Activated T-helper 9 cell treated with anti-CD3 and anti-CD28 coated beads, Interleukin-2, amount 50 U/mL, for 16 hours (primary cell): ENCODE measurements at regions not wholly inside any gene's neighbourhood (a gene's known extent, or its start where the extent isn't known, plus 50 kb on each side); places are given as distances from the start of the nearest gene placed in this dataset.

Source experiments
- DNase-seq: peaks from one replicate; pipeline ENCODE4 v3.0.0-alpha.2; 2020; ENCODE audit warnings: low read depth

DNA sequence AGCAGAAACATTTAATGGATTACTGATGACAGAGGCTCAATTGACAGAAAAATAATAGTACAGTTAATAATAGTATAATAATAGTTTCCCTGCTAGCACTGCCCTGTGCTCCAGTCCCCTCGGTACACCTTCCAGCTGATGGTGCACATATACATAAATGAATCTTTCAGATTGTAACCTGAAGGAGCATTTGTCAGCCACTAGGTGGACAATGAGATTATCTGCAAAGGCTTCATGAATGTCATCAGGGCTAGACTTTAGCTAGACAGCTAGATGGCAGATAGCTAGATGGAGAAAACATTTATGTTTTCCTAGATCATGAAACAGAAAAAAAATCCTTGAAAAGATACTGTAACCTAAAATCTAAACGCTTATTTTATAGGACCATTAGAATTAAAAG is 304.4 kb upstream of the SMC2 start:
- no peak for DNase-seq

DNA sequence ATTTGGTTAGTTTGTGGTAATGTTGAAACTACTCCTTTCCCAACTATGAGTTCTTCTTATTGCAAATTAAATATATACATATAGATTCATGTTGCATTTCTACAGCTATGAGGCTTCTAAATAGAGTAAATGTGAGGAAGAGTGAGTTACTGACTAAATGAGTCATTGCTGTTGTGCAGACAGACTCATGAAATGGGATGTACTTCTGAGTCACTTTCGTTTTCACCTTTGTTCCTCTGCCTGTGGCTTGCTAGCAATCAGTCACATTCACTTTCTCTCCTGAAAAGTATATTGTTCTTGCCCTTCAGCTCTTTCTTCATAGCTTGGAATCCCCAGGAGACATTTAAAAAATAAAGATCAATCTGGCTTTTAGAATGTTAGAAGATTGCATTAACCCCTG is 295.5 kb upstream of the SMC2 start:
- DNase-seq = no peak

DNA sequence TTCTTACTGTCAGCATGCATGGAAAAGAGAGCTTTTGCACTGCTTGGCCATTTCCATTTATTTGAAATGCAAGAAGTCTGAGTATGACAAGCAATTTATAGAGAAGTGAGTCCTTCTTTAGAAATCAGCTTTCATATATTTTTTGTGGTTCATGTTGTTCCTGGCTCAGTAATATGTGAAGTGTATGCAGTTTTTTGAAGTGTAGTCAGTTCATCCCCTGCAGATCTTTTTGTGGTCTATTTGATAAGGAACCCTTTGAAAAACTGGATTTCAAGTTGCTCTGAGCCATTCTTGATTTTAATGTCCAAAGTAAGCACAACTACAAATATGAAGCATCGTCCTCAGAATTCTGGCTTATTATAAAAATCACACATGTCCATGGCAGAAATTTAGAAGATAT is 294.1 kb upstream of the SMC2 start:
- DNase-seq = no peak

DNA sequence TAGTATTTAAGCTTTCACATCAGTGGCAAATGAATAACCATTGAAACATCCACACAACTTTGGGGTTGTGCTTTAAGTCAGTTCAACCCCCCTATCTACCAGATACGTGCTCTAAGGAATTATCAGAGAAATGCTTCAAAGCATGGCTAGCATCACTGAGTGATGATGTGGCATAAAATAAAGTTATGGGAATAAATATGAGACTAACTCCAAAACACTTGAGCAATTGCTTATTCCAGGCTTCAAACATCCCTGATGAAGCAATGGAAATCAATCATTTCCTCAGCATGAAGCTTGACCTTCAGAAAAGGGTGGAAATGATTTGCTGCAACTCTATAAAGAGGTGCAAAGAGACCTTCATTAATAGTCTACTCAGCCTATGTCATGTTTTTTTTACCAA is 292.0 kb upstream of the SMC2 start:
- no peak for DNase-seq

DNA sequence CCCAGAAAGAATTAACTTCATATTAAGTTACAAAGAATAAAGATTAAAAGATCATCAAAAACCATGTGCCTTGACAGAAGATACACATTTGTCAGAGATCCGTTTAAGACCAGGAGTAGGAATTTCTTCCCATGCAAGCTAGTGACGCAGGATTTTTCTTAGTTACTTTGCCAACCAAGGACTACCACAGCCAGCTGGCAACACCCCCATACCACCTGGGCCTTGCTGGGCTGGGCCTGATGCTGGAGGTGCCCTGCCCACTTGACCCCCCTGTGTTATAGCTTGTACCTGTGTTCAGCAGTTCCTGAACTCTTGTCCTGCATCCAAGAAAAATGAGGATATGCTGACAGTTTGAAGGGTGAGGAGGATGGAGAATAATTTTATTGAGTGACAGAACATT is 290.9 kb upstream of the SMC2 start:
- DNase-seq = no peak

DNA sequence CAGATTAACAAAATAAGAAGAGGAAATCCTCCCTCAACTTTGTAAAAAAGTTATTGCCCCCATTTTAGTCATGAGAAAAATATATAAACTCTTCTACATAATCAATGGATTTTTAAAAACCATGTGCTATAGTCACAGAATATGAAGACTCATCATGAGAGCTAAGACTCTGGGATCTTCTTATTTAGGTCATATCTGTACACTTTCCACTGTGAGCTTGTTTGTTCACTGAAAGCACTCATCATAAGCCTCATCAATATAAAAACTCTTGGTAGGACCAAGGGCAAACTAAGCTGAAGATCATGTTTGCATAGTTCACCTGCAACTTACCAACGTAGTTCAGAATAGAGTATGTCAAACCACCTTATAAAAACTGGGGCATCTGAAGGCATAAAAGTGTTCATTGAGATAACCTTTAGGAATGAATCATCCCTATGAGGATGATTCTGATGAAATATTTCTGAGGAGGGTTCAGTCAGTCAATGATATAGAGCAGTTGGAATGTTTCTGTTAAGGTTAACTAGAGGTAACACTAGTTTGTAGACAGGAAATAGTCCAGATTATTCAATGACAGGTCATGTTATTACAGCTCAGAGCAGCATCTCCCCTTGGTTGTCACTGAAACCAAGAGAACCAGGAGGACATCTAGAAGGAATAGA is 289.9 kb upstream of the SMC2 start:
- no peak for DNase-seq

DNA sequence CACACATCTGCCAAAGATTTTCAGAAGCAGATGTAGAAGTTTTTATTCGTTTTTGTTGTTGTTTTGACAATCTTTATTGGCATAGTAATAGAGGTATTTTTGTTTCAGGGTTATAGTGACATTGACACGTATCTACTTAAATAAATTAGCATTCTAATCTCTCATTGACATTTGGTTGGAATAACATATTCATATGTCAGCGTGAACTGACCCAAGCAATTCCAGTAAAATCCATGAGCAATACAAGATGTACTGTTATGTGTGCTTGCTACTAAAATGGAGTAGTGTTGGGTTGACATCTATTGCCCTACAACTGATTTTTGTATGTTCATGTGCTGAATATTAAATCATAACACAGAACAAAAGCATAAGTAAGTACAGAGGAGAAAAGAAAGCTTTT is 284.4 kb upstream of the SMC2 start:
- no peak for DNase-seq

DNA sequence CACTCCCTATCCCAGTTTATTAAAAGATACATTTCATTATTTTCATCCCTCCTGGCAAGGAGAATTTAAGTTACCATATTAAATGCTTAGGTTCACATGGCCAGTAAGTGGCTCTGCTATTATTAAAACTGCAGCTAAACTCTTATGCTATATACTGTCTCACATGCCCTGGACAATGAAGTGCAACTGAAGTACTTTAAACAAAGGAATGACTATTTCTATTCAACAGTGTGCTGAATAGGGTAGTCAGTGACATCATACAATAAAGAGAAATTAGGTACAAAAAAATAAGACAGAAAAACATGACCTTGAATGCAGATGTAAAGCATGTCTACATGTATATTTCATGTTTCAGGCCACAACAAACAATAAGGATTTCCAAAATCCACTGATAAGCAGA is 282.6 kb upstream of the SMC2 start:
- DNase-seq = no peak

DNA sequence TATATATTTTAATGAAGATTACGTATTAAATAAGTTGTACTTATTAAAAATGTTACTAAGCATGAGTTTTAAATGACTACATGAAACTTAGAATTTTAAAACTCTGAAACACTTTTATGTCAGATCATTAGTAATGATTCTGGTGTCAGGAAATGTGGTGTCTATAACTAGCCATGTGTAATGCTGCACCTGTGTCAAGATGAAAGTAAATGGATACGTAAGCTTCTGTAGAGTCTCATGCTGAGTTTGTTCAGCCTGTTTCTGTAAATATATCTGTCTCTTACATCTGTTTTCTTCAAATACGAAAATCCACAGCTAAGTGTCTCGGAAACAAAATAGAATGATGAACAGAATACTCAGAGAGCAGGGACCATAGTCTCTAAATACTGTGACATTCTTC is 278.0 kb upstream of the SMC2 start:
- no peak for DNase-seq

DNA sequence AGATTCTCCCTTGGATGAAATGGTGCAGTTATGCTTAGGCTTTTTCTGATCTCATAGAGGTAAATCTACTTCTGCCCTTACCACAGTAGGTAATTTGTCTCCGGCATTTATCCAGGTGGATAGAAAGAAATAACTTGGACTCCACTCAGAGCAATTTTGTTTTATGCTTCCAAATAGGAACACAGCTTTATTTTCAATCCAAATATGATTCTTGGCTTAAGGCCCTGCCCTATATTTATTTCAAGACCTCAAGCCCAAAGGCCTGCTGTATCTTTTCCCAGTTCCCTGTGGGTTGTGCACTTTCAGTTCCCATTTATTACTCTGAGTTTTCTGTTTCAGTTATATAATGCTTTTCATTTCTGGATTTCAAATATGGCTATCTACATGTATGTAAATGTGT is 274.2 kb upstream of the SMC2 start:
- no peak for DNase-seq

DNA sequence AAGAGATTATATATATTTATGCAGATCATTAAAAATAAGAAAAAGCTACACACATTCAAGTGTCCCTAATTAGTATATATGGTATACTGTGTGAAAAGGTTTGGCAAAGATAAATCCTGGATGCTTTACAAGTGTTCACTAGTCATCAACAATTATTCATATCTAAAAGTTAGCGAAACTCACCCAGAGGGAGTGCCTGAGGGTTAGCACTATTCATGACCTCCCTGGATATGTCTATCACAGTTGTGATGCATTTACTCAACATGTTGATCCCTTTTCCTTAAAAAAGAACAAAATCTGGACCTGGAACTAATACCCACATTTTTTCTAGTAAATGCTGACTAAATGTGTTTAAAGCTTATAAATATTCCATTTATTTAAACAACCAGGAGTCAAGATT is 273.0 kb upstream of the SMC2 start:
- DNase-seq = no peak

DNA sequence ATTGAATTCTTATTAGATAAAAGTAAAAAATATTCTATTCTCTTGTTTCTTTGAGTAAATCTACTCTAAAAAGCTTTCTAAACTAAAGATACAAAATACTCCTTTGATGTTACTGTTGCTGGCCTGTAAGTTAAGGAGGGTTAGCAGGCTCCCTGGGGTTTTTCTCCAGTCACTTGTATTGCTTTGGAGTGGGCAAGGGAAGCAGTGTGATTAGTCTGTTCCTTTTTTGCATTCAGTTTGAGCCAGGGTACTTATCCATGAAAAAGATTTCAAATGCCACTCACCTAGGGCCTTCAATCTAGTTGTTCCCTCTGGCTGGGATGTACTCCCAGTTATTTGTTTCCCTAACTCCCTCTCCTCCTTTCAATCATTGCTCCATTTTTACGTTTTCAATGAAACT is 256.2 kb upstream of the SMC2 start:
- no peak for DNase-seq

DNA sequence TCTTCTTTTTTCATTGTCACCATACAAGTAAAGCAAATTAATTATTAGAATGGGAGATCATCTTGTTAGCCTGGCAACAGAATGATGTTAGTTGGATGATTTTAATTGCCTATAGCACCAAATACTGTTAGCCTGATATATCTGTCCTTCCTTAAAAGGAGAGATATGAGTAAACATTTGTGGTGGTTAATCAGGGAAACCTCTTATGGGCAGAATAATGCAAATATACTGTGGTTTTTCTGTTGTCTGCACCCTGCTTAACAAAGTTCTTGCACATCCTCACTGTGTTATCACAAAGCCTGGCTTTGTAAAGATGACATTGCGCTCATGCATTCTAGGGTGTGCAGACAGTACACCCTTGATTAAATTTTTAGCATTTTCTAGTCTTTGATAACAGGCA is 254.9 kb upstream of the SMC2 start:
- no peak for DNase-seq

DNA sequence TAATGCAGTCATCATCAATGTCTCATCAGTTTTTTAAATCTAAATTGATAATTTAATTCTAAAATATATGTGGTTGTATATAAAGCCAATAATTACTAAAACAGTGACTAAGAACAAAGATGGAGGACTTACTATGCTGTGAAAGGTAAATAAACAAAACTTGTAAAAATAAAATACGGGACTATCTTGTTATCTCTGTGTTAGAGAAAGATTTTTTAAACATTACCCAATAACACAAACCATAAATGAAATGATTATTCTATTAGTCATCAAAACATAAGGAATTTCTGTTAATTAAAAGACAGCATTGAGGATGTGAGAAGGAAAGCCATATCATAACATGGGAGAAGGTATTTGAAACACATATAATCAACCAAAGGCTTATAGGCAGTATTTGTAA is 226.2 kb upstream of the SMC2 start:
- DNase-seq = no peak

DNA sequence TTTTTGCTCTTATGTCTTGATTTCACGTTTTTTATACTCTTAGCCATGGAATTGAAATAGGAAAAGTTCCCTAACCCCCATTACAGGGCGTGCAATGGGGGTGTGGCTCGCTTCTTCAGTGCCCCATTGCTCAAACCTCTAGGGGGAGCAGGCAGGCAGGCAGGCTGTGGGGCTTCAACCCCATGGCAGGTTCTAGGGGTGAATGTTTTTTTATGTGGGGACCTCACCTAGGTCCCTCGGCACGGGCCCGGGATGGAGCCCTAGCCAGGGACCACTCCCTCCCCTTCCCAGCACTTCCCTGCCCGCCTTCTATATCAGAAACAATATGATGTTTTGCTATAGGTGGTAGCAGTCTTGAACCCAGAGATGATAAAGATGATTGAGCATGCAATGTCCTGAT is 221.3 kb upstream of the SMC2 start:
- no peak for DNase-seq

DNA sequence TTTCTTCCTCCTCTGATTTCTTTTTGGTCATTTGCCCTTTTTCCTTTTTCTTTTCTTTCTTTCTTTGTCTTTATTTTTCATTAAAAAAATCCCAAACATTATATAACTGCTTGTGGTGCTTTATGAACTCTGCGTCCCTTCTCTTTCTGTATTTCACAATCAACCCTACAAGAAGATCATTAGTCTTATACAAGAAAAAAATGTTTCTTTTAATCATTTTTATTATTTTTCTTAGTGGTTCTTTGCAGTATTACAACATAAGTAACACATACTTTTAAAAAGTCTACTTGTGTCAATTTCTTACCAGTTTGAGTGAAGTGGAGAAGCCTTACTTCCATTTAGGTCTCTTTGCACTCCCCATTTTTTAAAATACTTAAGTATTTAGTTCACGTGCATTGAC is 212.7 kb upstream of the SMC2 start:
- DNase-seq = no peak

DNA sequence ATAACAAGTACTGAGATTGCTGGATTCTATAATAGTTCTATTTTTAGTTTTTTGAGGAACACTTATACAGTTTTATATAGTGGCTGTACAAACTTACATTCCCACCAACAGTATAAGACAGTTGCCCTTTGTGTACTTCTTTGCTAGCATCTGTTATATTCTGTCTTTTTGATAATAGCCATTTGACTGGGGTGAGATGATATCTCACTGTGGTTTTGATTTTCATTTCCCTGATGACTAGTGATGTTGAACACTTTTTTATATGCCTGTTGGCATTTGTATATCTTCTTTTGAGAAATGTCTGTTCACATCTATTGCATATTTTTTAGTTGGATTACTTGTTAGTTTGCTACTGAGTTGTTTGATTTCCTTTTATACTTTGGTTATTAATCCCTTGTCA is 204.1 kb upstream of the SMC2 start:
- DNase-seq = no peak

DNA sequence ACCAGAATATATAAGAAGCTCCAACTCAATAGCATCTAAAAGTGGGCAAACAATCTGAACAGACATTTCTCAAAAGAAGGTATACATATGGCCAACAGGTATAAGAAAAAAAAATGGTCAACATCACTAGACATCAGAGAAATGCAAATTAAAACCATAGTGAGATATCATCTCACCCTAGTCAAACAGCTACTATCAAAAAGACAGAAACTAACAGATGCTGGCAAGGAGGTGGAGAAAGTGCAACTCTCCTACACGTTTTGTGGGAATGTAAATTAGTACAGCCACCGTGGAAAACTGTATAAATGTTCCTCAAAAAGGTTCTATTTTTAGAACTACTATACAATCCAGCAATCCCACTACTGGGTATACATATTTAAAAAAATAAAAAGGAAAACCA is 199.9 kb upstream of the SMC2 start:
- DNase-seq = no peak

DNA sequence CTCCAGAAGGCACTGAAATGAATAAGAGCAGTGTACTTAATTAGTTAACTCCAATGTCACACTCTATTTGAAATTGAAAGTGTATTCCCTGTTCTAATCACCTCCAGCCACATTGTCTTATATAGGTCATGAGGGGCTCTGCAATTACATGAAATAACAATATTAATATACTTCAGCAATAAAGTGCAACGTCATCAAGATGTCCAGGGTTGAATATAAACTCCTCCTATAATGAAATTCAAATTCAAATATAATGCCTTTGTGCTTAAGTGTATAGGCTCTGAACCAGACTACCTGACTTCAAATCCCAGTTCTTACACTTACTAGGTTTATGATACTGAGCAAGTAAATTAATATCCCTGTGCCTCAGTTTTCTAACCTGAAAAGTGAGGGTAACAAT is 195.6 kb upstream of the SMC2 start:
- no peak for DNase-seq

DNA sequence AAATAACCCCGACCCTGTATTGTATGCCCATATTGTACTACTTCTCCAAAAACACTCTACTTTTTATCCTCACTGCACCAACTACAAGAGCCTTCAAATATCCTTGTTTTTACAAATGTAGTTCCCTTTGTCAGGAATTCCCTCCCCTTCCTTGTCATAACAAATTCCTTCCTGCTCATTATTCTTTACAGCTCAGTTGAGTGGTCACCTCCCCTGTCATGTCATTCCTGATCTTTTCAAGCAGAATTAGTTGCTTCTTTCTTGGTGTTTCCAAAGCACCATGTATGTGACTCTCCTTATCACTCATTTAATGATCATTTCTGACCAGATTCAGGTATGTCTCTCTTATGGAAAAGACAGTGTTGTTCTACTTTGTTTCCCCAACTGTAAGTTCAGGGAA is 194.2 kb upstream of the SMC2 start:
- no peak for DNase-seq

DNA sequence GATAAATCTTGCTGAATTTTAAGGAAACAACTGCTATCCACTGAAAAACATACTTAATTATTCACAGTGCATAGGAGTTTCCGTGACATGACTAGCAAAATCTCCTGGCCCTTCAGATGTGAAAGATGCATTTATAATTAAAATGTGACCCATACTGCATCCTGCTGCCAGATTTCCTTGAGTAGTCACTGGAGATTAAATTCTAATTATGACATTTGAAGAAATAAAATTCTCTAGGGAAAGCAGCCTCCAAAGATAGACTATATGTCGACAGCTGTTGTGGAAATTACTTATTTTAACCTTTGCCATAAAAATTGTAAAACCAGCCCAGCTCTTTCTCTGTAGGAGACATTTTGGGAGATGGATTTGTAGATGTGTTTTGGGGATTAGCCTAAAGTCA is 193.6 kb upstream of the SMC2 start:
- DNase-seq = no peak

DNA sequence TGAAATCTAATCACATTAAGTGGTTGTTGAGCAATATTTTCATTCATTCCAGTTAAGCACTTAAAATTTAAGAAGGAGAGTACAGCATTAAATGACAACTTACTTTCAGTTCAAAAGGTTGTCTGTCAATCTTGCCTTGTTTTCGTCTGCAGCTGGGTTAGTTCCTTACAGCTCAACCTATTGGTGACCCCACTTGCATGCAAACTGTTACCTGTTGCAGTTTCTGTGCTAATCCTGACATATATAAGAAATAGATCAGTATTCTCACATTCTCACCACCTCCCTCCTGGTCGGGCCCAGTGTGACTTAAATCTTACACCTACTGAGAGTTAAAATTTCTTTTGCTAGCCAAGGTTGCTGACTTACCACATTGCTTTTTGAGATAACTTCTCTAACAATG is 191.8 kb upstream of the SMC2 start:
- no peak for DNase-seq

DNA sequence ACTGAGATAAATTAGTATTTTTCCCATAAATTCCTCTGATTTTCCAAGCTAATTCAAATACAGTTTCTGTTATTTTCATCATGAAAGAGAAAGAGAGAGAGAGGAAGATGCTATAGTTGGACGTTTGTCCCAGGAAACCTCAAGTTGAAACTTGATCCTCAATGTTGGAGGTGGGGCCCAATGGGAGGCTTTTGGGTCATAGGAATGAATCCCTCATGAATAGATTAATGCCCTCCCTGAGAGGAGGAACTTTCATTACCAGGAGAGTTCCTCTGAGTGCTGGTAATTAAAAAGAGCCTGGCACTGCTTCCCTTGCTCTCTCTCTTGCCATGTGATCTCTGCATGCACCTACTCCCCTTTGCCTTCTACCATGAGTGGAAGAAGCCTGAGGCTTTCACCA is 189.9 kb upstream of the SMC2 start:
- DNase-seq = no peak

DNA sequence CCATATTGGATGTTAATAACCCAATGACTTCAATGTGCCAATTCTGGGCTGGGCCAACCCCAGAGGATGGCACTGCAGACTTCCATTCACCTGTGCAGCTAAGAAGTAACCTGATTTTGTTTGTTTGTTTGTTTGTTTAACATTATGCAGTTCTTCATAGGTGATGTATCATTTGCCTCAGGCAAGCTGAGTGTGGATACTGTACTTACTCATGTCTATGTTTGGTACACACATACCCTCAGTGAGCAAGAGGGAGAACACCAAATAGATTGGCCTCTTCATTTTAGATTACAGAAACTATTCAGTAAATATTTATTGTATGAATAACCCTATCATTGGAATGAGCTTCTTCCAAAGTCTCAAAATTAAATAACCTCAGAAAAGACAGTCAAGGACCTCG is 180.2 kb upstream of the SMC2 start:
- no peak for DNase-seq

DNA sequence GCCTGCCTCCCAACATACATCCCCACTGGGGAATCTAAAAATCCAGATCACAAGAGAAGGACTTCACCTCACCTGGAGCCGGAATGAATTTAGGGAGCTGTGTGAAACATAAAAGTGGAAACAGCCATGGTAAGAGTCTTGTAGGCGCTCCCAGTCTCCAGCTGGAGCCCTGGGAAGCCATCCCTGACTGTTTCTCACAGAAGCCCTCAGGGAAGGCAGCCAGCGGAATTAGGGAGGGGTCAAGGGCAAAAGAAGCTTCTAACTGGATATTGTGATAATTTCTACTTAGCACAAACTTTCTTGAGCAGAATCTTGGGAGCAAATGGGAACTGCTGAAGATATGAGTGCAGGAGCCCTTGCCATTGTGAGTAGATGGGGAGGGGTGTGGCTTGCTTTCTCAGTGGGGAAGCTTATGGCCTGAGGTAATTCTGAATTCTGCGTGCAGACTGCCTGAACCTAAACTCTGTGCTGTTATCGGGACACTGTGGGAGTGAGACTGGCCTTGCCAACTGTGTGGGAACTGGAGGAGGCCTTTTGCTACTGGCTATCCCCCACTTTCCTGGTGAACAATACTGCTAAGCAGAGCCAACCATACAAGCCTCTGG is 174.4 kb upstream of the SMC2 start:
- DNase-seq = no peak
